Retinal pigment epithelial cell (primary cell): ENCODE measurements at regions not wholly inside any gene's neighbourhood (a gene's known extent, or its start where the extent isn't known, plus 50 kb on each side); places are given as distances from the start of the nearest gene placed in this dataset.
"Not testable (repeated sequence)": the region's sequence is repeated elsewhere in the genome, so short reads cannot be mapped to it uniquely, and the experiment has no call there.

Experiments
- DNase-seq: peaks from one replicate; pipeline ENCODE4 v3.0.0-alpha.2; 2010; ENCODE audit warnings: low read depth
- H3K4me3 ChIP-seq: 2 replicates; pipeline ENCODE4 v1.5.1; 2011; ENCODE audit warnings: mild to moderate bottlenecking, low read length, control low read depth, moderate library complexity
- TF ChIP-seq, protein P1 (sequence below): conservative IDR thresholded peaks from 2 replicates; pipeline ENCODE4 v1.5.1; 2011; ENCODE audit warnings: low read depth, low read length, control low read depth, inconsistent platforms

DNA sequence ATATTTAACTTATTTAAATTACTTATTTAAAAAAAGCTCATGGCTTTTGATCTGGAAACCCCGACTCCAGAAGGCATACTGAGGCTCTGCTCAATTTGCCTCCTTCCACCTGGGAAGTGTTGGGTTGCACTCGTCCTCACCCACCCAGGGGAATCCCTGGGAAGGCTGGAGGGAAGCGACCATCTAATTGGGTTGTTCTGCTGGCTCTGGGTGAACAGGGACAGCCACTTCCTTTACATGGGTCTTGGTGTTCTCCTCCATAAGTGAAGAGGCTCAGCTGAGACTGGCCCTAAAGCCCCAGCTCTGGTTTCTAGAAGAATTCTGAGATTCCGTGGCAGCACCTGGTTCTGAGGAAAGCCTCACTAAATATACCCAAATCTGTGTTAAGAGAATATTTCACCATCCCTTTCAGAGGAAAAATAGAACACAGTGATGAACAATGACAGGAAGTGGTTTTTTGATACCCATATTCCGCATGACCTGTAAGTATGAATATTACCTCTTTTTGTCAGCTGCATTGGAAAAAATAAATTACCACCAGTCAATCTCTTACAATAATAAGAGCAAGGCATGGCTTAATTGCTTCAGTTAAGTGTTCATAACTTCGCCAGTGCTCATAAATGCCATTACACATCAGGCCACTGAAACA lies 131.1 kb upstream of the SHH start:
- DNase-seq = no peak
- TF ChIP-seq, protein P1, sequence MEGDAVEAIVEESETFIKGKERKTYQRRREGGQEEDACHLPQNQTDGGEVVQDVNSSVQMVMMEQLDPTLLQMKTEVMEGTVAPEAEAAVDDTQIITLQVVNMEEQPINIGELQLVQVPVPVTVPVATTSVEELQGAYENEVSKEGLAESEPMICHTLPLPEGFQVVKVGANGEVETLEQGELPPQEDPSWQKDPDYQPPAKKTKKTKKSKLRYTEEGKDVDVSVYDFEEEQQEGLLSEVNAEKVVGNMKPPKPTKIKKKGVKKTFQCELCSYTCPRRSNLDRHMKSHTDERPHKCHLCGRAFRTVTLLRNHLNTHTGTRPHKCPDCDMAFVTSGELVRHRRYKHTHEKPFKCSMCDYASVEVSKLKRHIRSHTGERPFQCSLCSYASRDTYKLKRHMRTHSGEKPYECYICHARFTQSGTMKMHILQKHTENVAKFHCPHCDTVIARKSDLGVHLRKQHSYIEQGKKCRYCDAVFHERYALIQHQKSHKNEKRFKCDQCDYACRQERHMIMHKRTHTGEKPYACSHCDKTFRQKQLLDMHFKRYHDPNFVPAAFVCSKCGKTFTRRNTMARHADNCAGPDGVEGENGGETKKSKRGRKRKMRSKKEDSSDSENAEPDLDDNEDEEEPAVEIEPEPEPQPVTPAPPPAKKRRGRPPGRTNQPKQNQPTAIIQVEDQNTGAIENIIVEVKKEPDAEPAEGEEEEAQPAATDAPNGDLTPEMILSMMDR = no peak
- no peak overlapping the region for H3K4me3 ChIP-seq

DNA sequence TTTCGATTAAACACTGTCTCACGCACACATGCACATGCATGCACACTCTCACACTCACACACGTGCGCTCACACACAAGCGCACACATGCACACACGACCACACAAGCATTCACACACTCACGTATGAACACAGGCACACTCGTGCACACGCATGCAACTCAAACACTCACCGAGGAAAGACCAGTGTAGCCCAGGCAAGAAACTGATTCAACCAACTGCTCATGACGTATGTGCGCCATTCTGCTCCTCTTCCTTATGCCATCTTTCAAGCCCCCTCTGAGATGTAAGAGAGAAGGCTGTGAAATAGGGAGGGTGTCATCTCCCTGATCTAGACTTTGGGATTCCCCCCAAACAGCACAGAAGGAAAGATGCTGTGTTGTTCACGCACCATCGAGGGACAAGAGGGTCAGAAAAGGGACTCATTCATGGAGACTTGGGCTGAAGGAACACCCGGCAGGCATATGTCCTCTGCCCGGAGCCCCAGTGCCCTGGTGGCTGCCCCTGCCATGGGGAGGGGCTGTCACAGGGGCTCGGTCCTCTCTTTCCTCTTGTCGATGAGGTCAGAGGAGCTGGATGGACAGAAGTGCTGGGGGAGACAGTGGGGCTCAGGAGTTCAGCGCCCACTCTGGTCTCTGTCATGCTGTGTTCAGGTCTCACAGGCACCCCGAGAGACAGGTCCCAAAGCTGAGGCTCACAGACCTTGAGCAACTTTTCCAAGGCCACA lies 130.1 kb upstream of the SHH start:
- H3K4me3 ChIP-seq = no peak overlapping the region
- no peak for DNase-seq
- TF ChIP-seq, protein P1 = no peak

DNA sequence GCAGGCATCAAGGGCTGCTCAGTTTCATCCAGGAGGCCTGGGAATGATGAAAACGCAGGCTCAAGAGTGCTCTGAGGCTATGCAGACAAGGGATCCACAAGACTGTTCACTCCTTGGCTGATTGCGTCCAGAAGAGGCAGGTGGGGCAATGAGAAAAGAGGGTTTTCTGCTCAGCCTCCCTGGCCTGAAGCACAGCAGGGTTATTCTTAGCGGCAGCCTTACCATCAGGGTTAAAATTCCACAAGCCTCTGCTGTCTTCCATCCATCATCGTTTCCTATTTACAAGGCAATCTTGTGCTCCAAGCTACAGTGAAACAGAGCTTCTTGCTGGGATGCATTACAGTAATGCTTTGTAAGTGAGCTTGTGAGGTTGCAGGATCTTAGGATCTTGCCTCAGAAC lies 129.4 kb upstream of the SHH start:
- TF ChIP-seq, protein P1 = no peak
- no peak for DNase-seq
- H3K4me3 ChIP-seq = no peak overlapping the region

DNA sequence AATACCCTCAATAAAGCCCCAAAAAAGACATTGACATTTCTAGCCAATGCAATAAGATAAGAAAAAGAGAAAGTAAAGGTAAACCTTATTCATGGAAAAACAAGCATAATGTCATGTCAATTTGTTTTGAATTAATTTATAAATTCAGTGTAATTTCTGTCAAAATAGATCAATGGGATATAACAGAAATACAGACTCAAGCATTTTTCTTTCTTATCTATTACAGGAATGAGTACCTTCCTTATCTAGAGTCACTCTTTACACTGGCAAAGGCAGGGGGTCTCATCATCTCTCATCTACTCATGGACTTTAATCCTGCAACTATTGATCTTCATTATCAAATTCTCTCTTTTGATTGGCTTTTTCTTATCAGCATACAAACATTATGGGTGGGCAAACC lies 127.1 kb upstream of the SHH start:
- TF ChIP-seq, protein P1 = no peak
- H3K4me3 ChIP-seq = no peak overlapping the region
- no peak for DNase-seq

DNA sequence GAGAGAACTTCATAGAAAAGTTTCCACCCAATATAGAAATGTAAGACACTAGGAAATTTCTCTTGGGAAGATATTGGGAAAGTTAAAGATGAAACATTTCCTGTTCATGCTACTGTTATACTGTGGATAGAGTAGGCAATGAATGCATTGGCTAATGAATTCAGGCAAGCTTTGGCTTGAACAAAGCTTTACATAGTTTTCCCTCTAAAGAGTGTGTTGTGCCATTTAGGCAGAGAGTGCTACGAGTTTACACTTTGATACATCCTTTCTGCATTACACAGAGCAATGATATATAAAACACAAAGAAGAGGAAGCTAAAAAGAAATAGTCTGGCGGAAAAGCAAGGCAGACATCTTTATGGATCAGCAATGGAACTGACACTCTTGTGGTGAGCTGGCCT lies 125.9 kb upstream of the SHH start:
- TF ChIP-seq, protein P1 = no peak
- DNase-seq = no peak
- no peak overlapping the region for H3K4me3 ChIP-seq

DNA sequence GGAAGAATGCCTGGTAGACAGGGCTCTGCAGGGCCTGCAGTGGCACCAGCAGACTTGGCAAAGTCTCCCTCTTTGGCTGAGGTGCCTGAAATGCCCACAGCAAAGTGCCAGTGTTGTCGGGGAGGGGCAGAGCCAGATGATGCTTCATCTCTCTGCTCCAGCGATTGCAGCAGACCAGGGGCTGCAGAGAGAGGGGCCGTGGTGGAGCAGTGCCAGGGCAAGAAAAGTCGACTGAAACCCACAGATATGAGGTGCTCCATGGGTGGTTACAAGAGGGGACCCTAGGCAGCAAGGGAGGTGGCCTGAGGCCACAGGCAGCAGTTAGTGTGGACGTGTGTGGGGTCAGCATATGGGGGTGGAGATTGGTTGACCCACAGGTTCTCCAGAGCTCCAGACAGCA lies 123.5 kb upstream of the SHH start:
- no peak overlapping the region for H3K4me3 ChIP-seq
- TF ChIP-seq, protein P1 = no peak
- DNase-seq = no peak

DNA sequence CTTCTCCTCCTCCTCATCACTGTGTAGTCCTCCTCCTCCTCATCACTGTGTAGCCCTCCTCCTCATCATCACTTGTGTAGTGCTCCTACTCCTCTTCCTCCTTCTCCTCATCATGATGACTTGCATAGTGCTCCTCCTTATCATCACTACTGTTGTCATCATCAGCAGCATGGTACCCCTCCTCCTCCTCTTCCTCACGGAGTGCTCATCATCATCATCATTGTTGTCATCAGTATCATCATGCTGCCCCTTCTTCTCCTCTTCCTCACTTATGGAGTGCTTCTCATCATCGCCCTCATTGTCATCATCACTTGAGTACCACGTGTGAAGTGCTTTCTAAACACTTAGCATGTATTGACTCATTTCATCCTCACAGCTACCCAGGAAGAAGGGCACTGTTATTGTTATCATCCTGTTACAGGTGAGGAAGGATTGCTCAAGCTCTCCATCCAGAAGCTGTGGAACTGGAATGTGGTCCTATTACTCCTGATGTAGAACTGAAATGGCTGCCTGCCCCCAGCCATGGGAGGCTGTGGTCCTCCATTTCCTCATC lies 122.8 kb upstream of the SHH start:
- H3K4me3 ChIP-seq = no peak overlapping the region
- TF ChIP-seq, protein P1 = no peak
- no peak for DNase-seq

DNA sequence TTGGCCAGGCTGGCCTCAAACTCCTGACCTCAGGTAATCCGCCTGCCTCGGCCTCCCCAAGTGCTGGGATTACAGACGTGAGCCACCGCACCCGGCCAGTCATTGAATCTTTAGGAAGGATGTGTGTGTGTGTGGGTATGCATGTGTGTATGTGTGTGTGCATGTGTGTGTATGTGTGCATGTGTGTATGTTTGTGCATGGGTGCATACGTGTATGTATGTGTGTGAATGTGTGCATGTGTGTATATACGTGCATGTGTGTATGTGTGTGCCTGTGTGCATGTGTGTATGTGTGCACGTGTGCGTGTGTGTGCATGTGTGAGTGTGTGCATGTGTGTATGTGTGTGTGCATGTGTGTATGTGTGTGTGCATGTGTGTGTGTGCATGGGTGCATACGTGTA lies 120.1 kb upstream of the SHH start:
- DNase-seq, H3K4me3 ChIP-seq: not testable (repeated sequence)
